HFFc6 (cell line): ENCODE measurements at regions not wholly inside any gene's neighbourhood (a gene's known extent, or its start where the extent isn't known, plus 50 kb on each side); places are given as distances from the start of the nearest gene placed in this dataset.

Source experiments
- DNase-seq: peaks from one replicate; pipeline ENCODE4 v3.0.0-alpha.2; 2018
- H3K27ac Mint-ChIP-seq: 2 replicates; pipeline ENCODE4 v1.8.0; 2020; ENCODE audit warnings: mild to moderate bottlenecking, mixed read lengths
- H3K27me3 Mint-ChIP-seq: 2 replicates; pipeline ENCODE4 v1.8.0; 2021; ENCODE audit warnings: mild to moderate bottlenecking, moderate library complexity, mixed read lengths; ENCODE audit not compliant: insufficient read depth
- H3K36me3 Mint-ChIP-seq: 2 replicates; pipeline ENCODE4 v1.8.0; 2021; ENCODE audit warnings: low read depth, mixed read lengths
- H3K4me1 Mint-ChIP-seq: 2 replicates; pipeline ENCODE4 v1.8.0; 2020; ENCODE audit warnings: low read depth, mixed read lengths
- H3K4me3 Mint-ChIP-seq: 2 replicates; pipeline ENCODE4 v1.8.0; 2020; ENCODE audit warnings: mild to moderate bottlenecking, moderate library complexity, mixed read lengths
- H3K9me3 Mint-ChIP-seq: 2 replicates; pipeline ENCODE4 v1.8.0; 2020; ENCODE audit warnings: mild to moderate bottlenecking, mixed read lengths
- CTCF ChIP-seq: fragments of 200-600 bp; sonication (generic); IDR thresholded peaks from 2 replicates; pipeline ENCODE4 v1.5.0; 2021; ENCODE audit warnings: antibody characterized with exemption, mild to moderate bottlenecking

- no peak for TF ChIP-seq CTCF
- no peak for DNase-seq
- Mint-ChIP-seq H3K4me1 (peaks cover 58% of the 10 kb centered on the region), H3K4me3 (no peak overlapping the region), H3K36me3 (no peaks in the 10 kb centered on the region), H3K27me3 (no peaks in the 10 kb centered on the region), H3K27ac (peak overlapping the region; percentile 58), H3K9me3 (no peaks in the 10 kb centered on the region)
Observed at GRCh38 chr5:57804505-57804904, 321.9 kb upstream of the ACTBL2 start.

- peak overlapping the region; percentile 58 for H3K27ac Mint-ChIP-seq
- H3K36me3 Mint-ChIP-seq: no peaks in the 10 kb centered on the region
- peak; percentile 88 for DNase-seq
- no peaks in the 10 kb centered on the region for H3K9me3 Mint-ChIP-seq
- H3K4me1 Mint-ChIP-seq: peaks cover 54% of the 10 kb centered on the region
- no peaks in the 10 kb centered on the region for H3K27me3 Mint-ChIP-seq
- no peak overlapping the region; the same call in 1 of the 2 replicates for H3K4me3 Mint-ChIP-seq
- TF ChIP-seq CTCF: no peak
Observed at GRCh38 chr5:57804007-57804444, 321.4 kb upstream of the ACTBL2 start.

GRCh38 chr5:57802131-57802530 lies 319.5 kb upstream of the ACTBL2 start:
- no peak for DNase-seq
- peaks cover 46% of the 10 kb centered on the region for H3K4me1 Mint-ChIP-seq
- no peak for TF ChIP-seq CTCF
- no peak overlapping the region for H3K27ac Mint-ChIP-seq
- no peak overlapping the region for H3K4me3 Mint-ChIP-seq
- H3K27me3 Mint-ChIP-seq: no peaks in the 10 kb centered on the region
- H3K36me3 Mint-ChIP-seq: no peaks in the 10 kb centered on the region
- H3K9me3 Mint-ChIP-seq: no peaks in the 10 kb centered on the region

- DNase-seq: no peak
- no peak for TF ChIP-seq CTCF
- Mint-ChIP-seq H3K27ac (no peak overlapping the region), H3K9me3 (no peaks in the 10 kb centered on the region), H3K27me3 (no peaks in the 10 kb centered on the region), H3K4me3 (no peak overlapping the region), H3K36me3 (no peaks in the 10 kb centered on the region), H3K4me1 (peaks cover 8% of the 10 kb centered on the region; the same call in 1 of the 2 replicates)
Observed at GRCh38 chr5:57795203-57795602, 312.6 kb upstream of the ACTBL2 start.

GRCh38 chr5:57791875-57792274 lies 309.3 kb upstream of the ACTBL2 start:
- Mint-ChIP-seq H3K36me3 (no peaks in the 10 kb centered on the region), H3K4me1 (peaks cover 8% of the 10 kb centered on the region; the same call in 1 of the 2 replicates), H3K4me3 (no peak overlapping the region), H3K27ac (no peak overlapping the region), H3K27me3 (no peaks in the 10 kb centered on the region), H3K9me3 (no peaks in the 10 kb centered on the region)
- TF ChIP-seq CTCF: no peak
- no peak for DNase-seq

GRCh38 chr5:57785946-57786345 lies 303.3 kb upstream of the ACTBL2 start:
- DNase-seq: no peak
- Mint-ChIP-seq H3K4me1 (peaks cover 24% of the 10 kb centered on the region), H3K4me3 (no peak overlapping the region), H3K9me3 (no peaks in the 10 kb centered on the region), H3K27me3 (no peaks in the 10 kb centered on the region), H3K36me3 (no peaks in the 10 kb centered on the region), H3K27ac (no peak overlapping the region)
- TF ChIP-seq CTCF: no peak
